ENCODE measurements at regions not wholly inside any gene's neighbourhood (a gene's known extent, or its start where the extent isn't known, plus 50 kb on each side); places are given as distances from the start of the nearest gene placed in this dataset.

- Histone ChIP-seq H3K27me3 (no peaks in the 10 kb centered on the region), H3K36me3 (no peaks in the 10 kb centered on the region), H3K4me3 (ENCODE audit: low read depth, low read length) (no peak overlapping the region), H3K4me1 (no peaks in the 10 kb centered on the region), H3K9me3 (no peaks in the 10 kb centered on the region)
- TF ChIP-seq CTCF (IDR thresholded peaks at IDR 0.05; ENCODE audit: low read depth, low read length): peak; percentile 61
- peak; percentile 50 for DNase-seq
Observed at GRCh38 chr2:120675460-120676130, 60.1 kb upstream of the GLI2 start.

GRCh38 chr2:120677221-120677620 lies 58.4 kb upstream of the GLI2 start:
- Histone ChIP-seq H3K9me3 (no peaks in the 10 kb centered on the region), H3K4me1 (no peaks in the 10 kb centered on the region), H3K36me3 (no peaks in the 10 kb centered on the region), H3K4me3 (ENCODE audit: low read depth, low read length) (no peak overlapping the region), H3K27me3 (no peaks in the 10 kb centered on the region)
- TF ChIP-seq CTCF (IDR thresholded peaks at IDR 0.05; ENCODE audit: low read depth, low read length): no peak
- DNase-seq: no peak

DNA sequence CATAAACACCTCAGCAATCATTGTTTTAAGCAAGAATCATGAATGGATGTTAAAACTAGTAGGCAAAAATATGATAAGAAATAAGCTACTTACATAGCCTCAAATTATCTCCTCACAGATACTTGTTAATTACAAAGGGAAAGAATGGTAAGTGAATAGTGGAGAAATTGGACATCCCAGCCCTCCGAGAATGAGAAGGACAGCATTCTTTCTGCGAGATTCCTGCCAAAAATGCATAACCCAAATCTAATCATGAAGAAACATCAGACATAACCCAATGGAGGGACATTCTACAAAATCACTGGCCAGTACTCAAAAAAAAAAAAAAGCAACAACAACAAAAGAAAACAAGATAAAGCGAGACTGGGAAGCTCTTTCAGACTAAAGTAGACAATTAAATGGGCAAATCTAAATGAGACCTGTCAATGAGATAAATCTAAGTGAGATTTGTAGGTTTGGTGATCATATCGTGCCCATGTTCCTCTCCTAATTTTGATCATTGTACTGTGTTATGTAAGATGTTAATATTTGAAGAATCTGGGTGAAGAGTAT lies 57.9 kb upstream of the GLI2 start:
- Histone ChIP-seq H3K4me1 (no peaks in the 10 kb centered on the region), H3K27me3 (no peaks in the 10 kb centered on the region), H3K9me3 (no peaks in the 10 kb centered on the region), H3K4me3 (ENCODE audit: low read depth, low read length) (no peak overlapping the region), H3K36me3 (no peaks in the 10 kb centered on the region)
- DNase-seq: no peak
- no peak for TF ChIP-seq CTCF (IDR thresholded peaks at IDR 0.05; ENCODE audit: low read depth, low read length)

- no peak overlapping the region for H3K4me3 ChIP-seq (ENCODE audit: low read depth, low read length)
- no peaks in the 10 kb centered on the region for H3K27me3 ChIP-seq
- no peaks in the 10 kb centered on the region for H3K4me1 ChIP-seq
- TF ChIP-seq CTCF (IDR thresholded peaks at IDR 0.05; ENCODE audit: low read depth, low read length): no peak
- DNase-seq: no peak
- no peaks in the 10 kb centered on the region for H3K36me3 ChIP-seq
- no peaks in the 10 kb centered on the region for H3K9me3 ChIP-seq
Observed at GRCh38 chr2:120678251-120678650, 57.4 kb upstream of the GLI2 start.

DNA sequence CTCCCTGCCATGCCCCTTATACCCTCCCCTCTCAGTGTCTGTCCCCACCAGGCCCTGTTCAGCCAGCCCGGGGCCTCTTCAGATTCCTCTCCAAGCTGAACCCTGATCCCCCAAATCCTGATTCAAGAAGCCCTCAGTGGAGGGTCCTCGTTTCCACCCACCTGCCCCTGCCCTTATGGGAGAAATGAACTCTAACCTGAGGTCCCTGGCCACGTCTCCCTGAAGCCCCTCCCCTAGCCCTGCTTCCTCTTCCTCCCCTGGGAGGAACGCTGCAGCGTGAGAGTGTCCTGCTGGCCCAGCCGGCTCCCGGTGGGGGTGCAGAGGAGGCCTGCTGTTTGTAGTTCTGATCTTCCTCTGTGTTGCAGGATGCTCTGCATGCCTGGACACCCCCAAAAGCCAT lies 56.7 kb upstream of the GLI2 start:
- Histone ChIP-seq H3K27me3 (no peaks in the 10 kb centered on the region), H3K36me3 (no peaks in the 10 kb centered on the region), H3K4me3 (ENCODE audit: low read depth, low read length) (no peak overlapping the region), H3K4me1 (no peaks in the 10 kb centered on the region), H3K9me3 (no peaks in the 10 kb centered on the region)
- no peak for TF ChIP-seq CTCF (IDR thresholded peaks at IDR 0.05; ENCODE audit: low read depth, low read length)
- no peak for DNase-seq

DNA sequence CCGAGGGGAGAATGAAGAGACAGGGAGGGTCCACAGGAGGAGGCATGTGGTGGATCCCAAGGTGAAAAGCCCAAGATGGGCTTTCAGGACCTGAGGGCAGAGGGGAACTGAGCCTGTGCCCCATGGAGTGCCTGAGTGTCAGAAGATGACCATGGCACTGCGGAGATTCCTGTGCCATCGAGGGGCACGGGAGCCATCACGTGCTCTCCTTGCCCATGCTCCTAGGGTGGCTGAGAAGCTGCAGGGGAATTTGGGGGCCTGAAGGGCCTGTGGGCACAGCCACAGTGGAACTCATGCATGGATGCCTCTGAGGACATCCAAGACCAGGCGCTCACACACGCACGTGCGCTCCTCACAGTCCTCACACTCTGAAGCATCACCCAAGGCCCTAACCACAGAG lies 56.1 kb upstream of the GLI2 start:
- DNase-seq: no peak
- H3K4me1 ChIP-seq: no peaks in the 10 kb centered on the region
- H3K36me3 ChIP-seq: no peaks in the 10 kb centered on the region
- no peaks in the 10 kb centered on the region for H3K27me3 ChIP-seq
- H3K9me3 ChIP-seq: no peaks in the 10 kb centered on the region
- TF ChIP-seq CTCF (IDR thresholded peaks at IDR 0.05; ENCODE audit: low read depth, low read length): no peak
- H3K4me3 ChIP-seq (ENCODE audit: low read depth, low read length): no peak overlapping the region
